ENCODE measurements at regions not wholly inside any gene's neighbourhood (a gene's known extent, or its start where the extent isn't known, plus 50 kb on each side); places are given as distances from the start of the nearest gene placed in this dataset.

DNA sequence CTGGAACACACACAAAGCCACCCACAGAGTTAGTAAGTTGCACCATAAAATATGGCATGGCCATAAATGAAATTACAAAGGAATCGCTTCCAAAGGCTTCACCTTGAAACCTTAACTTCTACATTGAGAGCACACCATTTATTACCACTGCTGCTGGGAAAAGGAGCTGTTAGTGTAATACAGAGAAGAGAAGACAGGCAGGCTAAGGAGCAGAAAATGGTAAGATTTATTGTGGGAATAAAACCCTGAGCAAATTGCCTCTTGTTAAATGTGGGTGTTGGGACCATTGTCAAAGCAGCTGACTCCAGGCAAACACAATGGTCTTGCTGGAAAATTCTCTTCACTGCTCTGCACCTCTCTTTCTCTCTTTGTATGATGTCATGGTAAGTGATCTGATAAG lies 79.2 kb upstream of the NHS start:
- TF ChIP-seq, protein P1, sequence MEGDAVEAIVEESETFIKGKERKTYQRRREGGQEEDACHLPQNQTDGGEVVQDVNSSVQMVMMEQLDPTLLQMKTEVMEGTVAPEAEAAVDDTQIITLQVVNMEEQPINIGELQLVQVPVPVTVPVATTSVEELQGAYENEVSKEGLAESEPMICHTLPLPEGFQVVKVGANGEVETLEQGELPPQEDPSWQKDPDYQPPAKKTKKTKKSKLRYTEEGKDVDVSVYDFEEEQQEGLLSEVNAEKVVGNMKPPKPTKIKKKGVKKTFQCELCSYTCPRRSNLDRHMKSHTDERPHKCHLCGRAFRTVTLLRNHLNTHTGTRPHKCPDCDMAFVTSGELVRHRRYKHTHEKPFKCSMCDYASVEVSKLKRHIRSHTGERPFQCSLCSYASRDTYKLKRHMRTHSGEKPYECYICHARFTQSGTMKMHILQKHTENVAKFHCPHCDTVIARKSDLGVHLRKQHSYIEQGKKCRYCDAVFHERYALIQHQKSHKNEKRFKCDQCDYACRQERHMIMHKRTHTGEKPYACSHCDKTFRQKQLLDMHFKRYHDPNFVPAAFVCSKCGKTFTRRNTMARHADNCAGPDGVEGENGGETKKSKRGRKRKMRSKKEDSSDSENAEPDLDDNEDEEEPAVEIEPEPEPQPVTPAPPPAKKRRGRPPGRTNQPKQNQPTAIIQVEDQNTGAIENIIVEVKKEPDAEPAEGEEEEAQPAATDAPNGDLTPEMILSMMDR (IDR thresholded peaks at IDR 0.05): no peak
- TF ChIP-seq POLR2A (IDR thresholded peaks at IDR 0.05): no peak
